HFFc6 (cell line): ENCODE measurements at regions not wholly inside any gene's neighbourhood (a gene's known extent, or its start where the extent isn't known, plus 50 kb on each side); places are given as distances from the start of the nearest gene placed in this dataset.
"Not testable (repeated sequence)": the region's sequence is repeated elsewhere in the genome, so short reads cannot be mapped to it uniquely, and the experiment has no call there.

Experiments used
- DNase-seq: peaks from one replicate; pipeline ENCODE4 v3.0.0-alpha.2; 2018
- H3K27ac Mint-ChIP-seq: 2 replicates; pipeline ENCODE4 v1.8.0; 2020; ENCODE audit warnings: mild to moderate bottlenecking, mixed read lengths
- H3K27me3 Mint-ChIP-seq: 2 replicates; pipeline ENCODE4 v1.8.0; 2021; ENCODE audit warnings: mild to moderate bottlenecking, moderate library complexity, mixed read lengths; ENCODE audit not compliant: insufficient read depth
- H3K36me3 Mint-ChIP-seq: 2 replicates; pipeline ENCODE4 v1.8.0; 2021; ENCODE audit warnings: low read depth, mixed read lengths
- H3K4me1 Mint-ChIP-seq: 2 replicates; pipeline ENCODE4 v1.8.0; 2020; ENCODE audit warnings: low read depth, mixed read lengths
- H3K4me3 Mint-ChIP-seq: 2 replicates; pipeline ENCODE4 v1.8.0; 2020; ENCODE audit warnings: mild to moderate bottlenecking, moderate library complexity, mixed read lengths
- H3K9me3 Mint-ChIP-seq: 2 replicates; pipeline ENCODE4 v1.8.0; 2020; ENCODE audit warnings: mild to moderate bottlenecking, mixed read lengths
- TF ChIP-seq, protein P1 (sequence below): fragments of 200-600 bp; sonication (generic); IDR thresholded peaks from 2 replicates; pipeline ENCODE4 v1.5.0; 2021; ENCODE audit warnings: antibody characterized with exemption, mild to moderate bottlenecking

DNA sequence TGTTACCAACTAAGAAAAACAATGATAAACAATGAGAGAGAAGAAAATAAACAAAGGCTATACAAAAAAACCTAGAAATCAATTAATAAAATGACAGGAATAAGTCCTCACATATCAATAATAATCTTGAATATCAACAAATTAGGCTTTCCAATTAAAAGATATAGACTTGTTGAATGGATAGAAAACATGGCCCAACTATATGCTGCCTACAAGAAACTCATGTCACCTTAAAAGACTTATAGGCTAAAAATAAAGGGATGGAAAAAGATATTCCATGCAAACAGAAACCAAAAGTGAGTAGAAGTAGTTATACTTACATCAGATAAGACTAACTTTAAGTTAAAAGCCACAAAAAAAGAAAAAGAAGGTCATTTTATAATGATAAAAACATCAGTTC is 183.9 kb downstream of the MYRFL start:
- Mint-ChIP-seq H3K4me1 (no peaks in the 10 kb centered on the region), H3K36me3 (no peaks in the 10 kb centered on the region), H3K27ac (no peak overlapping the region), H3K27me3 (no peaks in the 10 kb centered on the region), H3K4me3 (no peak overlapping the region), H3K9me3 (peaks cover 40% of the 10 kb centered on the region)
- TF ChIP-seq, protein P1, sequence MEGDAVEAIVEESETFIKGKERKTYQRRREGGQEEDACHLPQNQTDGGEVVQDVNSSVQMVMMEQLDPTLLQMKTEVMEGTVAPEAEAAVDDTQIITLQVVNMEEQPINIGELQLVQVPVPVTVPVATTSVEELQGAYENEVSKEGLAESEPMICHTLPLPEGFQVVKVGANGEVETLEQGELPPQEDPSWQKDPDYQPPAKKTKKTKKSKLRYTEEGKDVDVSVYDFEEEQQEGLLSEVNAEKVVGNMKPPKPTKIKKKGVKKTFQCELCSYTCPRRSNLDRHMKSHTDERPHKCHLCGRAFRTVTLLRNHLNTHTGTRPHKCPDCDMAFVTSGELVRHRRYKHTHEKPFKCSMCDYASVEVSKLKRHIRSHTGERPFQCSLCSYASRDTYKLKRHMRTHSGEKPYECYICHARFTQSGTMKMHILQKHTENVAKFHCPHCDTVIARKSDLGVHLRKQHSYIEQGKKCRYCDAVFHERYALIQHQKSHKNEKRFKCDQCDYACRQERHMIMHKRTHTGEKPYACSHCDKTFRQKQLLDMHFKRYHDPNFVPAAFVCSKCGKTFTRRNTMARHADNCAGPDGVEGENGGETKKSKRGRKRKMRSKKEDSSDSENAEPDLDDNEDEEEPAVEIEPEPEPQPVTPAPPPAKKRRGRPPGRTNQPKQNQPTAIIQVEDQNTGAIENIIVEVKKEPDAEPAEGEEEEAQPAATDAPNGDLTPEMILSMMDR: no peak
- no peak for DNase-seq

DNA sequence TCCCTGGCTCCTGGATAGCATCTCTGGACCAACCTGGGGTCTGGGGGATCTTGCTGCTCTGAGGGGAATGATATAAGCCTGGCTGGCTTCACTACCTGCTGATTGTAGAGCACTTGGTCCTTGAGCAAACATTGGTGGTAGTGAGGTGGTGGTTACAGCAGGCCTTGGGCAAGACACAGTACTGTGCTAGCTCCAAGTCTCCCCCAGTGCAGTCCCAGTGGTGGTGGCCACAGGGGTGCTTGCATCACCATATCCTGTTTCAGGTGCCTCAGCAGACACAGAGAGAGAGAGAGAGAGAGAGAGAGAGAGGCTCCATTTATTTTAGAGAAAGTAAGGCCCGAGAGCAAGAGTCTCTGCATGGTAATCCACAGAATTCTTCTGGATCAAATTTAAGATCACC is 186.3 kb downstream of the MYRFL start:
- Mint-ChIP-seq H3K9me3 (peaks cover 40% of the 10 kb centered on the region), H3K27me3 (peaks cover 2% of the 10 kb centered on the region; the same call in 1 of the 2 replicates), H3K4me3 (no peak overlapping the region), H3K36me3 (no peaks in the 10 kb centered on the region), H3K4me1 (no peaks in the 10 kb centered on the region), H3K27ac (no peak overlapping the region)
- no peak for DNase-seq
- TF ChIP-seq, protein P1: no peak

DNA sequence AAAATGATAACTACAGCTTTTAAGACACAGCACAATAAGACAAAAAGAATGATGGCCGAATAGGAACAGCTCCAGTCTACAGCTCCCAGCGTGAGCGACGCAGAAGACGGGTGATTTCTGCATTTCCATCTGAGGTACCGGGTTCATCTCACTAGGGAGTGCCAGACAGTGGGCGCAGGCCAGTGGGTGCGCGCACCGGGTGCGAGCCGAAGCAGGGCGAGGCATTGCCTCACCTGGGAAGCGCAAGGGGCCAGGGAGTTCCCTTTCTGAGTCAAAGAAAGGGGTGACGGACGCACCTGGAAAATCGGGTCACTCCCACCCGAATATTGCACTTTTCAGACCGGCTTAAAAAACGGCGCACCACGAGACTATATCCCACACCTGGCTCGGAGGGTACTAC is 188.0 kb downstream of the MYRFL start:
- H3K4me3 Mint-ChIP-seq, H3K27ac Mint-ChIP-seq, DNase-seq, H3K4me1 Mint-ChIP-seq, H3K27me3 Mint-ChIP-seq, H3K36me3 Mint-ChIP-seq: not testable (repeated sequence)
- H3K9me3 Mint-ChIP-seq: peaks cover 38% of the 10 kb centered on the region

DNA sequence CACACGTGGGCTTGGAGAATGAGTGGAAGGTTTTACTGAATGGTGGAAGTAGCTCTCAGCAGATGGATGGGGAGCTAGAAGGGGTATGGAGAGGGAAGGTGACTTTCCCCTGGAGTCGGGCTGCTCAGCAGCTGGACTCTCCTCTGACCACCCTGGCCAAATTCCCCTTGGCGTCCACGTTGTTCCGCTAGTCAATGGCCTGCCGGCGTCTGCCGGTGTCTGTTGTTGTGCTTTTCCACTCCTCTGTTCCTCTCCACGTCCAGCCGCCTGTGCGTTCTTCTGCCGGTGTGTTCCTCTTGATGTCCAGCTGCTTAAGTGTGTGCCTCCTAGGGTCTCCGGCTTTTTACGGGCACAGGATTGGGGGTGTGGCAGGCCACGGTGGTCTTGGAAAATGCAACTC is 203.5 kb downstream of the MYRFL start:
- Mint-ChIP-seq H3K4me3 (no peak overlapping the region), H3K27ac (no peak overlapping the region), H3K27me3 (peaks cover 2% of the 10 kb centered on the region), H3K36me3 (no peaks in the 10 kb centered on the region), H3K9me3 (peaks cover 3% of the 10 kb centered on the region; the same call in 1 of the 2 replicates), H3K4me1 (no peaks in the 10 kb centered on the region)
- TF ChIP-seq, protein P1: no peak
- DNase-seq: no peak

DNA sequence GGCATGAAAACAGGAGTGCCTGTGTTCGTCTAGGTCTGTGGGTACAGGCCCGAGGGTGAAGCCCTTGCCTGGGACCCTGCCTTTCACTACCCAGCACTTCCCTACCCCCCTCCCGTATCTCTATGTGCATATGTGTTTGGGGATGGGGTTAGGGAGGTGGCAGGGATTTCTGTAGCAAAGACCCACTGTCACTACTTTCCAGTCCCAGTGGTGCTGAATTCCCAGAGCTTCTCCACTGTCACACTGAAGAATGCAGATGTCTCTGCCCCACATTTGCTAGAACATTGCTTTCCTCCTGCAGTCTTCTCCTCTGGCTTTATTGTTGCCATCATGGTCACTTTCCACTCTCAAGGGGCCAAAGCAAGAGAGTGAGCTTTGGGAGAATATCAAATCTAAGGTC is 203.9 kb downstream of the MYRFL start:
- peaks cover 3% of the 10 kb centered on the region; the same call in 1 of the 2 replicates for H3K9me3 Mint-ChIP-seq
- H3K27ac Mint-ChIP-seq: no peak overlapping the region
- H3K4me1 Mint-ChIP-seq: no peaks in the 10 kb centered on the region
- H3K36me3 Mint-ChIP-seq: no peaks in the 10 kb centered on the region
- no peak overlapping the region for H3K4me3 Mint-ChIP-seq
- no peak for DNase-seq
- TF ChIP-seq, protein P1: no peak
- H3K27me3 Mint-ChIP-seq: peaks cover 2% of the 10 kb centered on the region

DNA sequence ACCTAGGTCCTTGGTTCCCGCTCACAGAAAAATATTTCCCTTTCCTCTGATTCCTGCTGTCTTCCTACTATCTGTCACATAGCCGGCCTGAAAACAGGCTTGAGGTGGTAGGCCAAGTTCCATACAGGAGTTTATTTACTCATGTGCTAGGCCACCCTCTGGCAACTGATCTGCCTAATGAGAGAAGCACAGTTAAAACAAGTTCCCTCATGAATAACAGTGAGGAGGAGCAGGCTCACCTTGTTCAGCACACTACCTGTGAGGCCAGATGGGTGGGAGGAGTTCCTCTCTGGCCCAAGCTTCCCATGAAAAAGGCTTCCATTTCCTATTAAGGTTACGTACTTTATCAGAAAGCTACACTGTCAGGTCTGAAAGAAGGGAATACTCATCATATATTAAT is 206.0 kb downstream of the MYRFL start:
- TF ChIP-seq, protein P1: no peak
- H3K4me3 Mint-ChIP-seq: no peak overlapping the region
- no peak overlapping the region for H3K27ac Mint-ChIP-seq

More for the DNA sequence above, 206.0 kb downstream of the MYRFL start:
- peaks cover 2% of the 10 kb centered on the region for H3K27me3 Mint-ChIP-seq
- H3K9me3 Mint-ChIP-seq: no peaks in the 10 kb centered on the region
- DNase-seq: no peak
- H3K36me3 Mint-ChIP-seq: no peaks in the 10 kb centered on the region
- H3K4me1 Mint-ChIP-seq: no peaks in the 10 kb centered on the region
